Tibial nerve (tissue), 4 donors: ENCODE measurements at regions not wholly inside any gene's neighbourhood (a gene's known extent, or its start where the extent isn't known, plus 50 kb on each side); places are given as distances from the start of the nearest gene placed in this dataset.

ENCODE experiments used
- DNase-seq, 2 donors: peaks; one replicate each; pipeline ENCODE4 v3.0.0-alpha.2; 2019; ENCODE audit warnings: low spot score in 2 of 2
- H3K27ac ChIP-seq, 4 donors: fragments of 200-600 bp; sonication (generic) in 3 of 4; one replicate each; pipeline ENCODE4 v1.5.1; 2017 to 2019; ENCODE audit warnings: mild to moderate bottlenecking in 1 of 4
- H3K27me3 ChIP-seq, 2 donors: fragments of 200-600 bp; sonication (generic) in 1 of 2; one replicate each; pipeline versions ENCODE4 v1.5.1 to v1.6.0; 2017 to 2019
- H3K36me3 ChIP-seq, 3 donors: fragments of 200-600 bp; sonication (generic); one replicate each; pipeline ENCODE4 v1.5.1; 2018 to 2019
- H3K4me1 ChIP-seq, 4 donors: fragments of 200-600 bp; sonication (generic) in 3 of 4; one replicate each; pipeline ENCODE4 v1.5.1; 2017 to 2019
- H3K4me3 ChIP-seq, 4 donors: fragments of 200-600 bp; sonication (generic) in 3 of 4; one replicate each; pipeline ENCODE4 v1.5.1; 2017 to 2019; ENCODE audit warnings: mild to moderate bottlenecking in 1 of 4, moderate library complexity in 1 of 4
- H3K9me3 ChIP-seq, 4 donors: fragments of 200-600 bp; sonication (generic) in 3 of 4; one replicate each; pipeline ENCODE4 v1.5.1; 2017 to 2019
- EP300 ChIP-seq, 2 donors: sonication (generic); formaldehyde crosslinking; IDR thresholded peaks; one replicate each; pipeline ENCODE4 v1.6.1; 2017; ENCODE audit warnings: antibody characterized with exemption in 2 of 2, mild to moderate bottlenecking in 1 of 2
- POLR2A ChIP-seq, 2 donors: fragments of 450-650 bp; IDR thresholded peaks; one replicate each; pipeline ENCODE4 v1.6.1; 2017; ENCODE audit warnings: antibody characterized with exemption in 2 of 2, mild to moderate bottlenecking in 2 of 2, moderate library complexity in 2 of 2
- WGBS, 2 donors: methylation state at CpG; one replicate each; pipeline ENCODE4 v1.1.5; 2018; 5-methylcytosine and 5-hydroxymethylcytosine counted together
- TF ChIP-seq, protein P1 (sequence below), 5 experiments: fragments of 200-600 bp in 3 of 5; fragments of 450-650 bp in 2 of 5; sonication (generic) in 3 of 5; IDR thresholded peaks; one replicate each; pipeline ENCODE4 v1.5.1; 2016 to 2019; ENCODE audit warnings: antibody characterized with exemption in 5 of 5, mild to moderate bottlenecking in 3 of 5, moderate library complexity in 2 of 5

DNA sequence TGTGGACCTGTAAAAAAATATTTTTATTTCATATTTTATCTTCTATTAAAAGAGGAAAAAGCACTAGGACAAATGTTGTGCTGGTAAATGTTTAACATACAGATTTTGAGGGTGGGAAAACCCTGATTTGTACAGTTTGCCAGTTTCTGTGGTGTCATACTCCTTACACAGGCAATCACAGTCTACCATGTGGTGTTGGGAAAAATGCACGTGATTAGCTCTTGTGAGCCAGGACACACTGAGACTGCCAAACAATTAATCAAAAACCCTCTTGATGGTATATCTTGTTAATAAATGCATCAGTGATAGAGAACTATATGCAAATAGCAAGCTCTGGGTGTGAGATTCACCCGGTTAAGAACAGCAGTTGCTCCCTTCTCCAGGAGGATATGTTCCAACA lies 136.5 kb upstream of the ZC3H11B start:
- TF ChIP-seq EP300 (IDR thresholded peaks at IDR 0.05) (no peak), POLR2A (IDR thresholded peaks at IDR 0.05) (no peak)
- TF ChIP-seq, protein P1, sequence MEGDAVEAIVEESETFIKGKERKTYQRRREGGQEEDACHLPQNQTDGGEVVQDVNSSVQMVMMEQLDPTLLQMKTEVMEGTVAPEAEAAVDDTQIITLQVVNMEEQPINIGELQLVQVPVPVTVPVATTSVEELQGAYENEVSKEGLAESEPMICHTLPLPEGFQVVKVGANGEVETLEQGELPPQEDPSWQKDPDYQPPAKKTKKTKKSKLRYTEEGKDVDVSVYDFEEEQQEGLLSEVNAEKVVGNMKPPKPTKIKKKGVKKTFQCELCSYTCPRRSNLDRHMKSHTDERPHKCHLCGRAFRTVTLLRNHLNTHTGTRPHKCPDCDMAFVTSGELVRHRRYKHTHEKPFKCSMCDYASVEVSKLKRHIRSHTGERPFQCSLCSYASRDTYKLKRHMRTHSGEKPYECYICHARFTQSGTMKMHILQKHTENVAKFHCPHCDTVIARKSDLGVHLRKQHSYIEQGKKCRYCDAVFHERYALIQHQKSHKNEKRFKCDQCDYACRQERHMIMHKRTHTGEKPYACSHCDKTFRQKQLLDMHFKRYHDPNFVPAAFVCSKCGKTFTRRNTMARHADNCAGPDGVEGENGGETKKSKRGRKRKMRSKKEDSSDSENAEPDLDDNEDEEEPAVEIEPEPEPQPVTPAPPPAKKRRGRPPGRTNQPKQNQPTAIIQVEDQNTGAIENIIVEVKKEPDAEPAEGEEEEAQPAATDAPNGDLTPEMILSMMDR (IDR thresholded peaks at IDR 0.05), result no peak
- DNase-seq, result no peak
- no peak overlapping the region for H3K4me3 ChIP-seq
- 40 to 48% methylated on average over 2 of the region's 2 CpGs for WGBS, 2 donors
- H3K4me1 ChIP-seq, result no peaks in the 10 kb centered on the region
- H3K27ac ChIP-seq, result no peak overlapping the region
- H3K36me3 ChIP-seq, result no peaks in the 10 kb centered on the region
- no peaks in the 10 kb centered on the region for H3K9me3 ChIP-seq
- H3K27me3 ChIP-seq, result no peaks in the 10 kb centered on the region

DNA sequence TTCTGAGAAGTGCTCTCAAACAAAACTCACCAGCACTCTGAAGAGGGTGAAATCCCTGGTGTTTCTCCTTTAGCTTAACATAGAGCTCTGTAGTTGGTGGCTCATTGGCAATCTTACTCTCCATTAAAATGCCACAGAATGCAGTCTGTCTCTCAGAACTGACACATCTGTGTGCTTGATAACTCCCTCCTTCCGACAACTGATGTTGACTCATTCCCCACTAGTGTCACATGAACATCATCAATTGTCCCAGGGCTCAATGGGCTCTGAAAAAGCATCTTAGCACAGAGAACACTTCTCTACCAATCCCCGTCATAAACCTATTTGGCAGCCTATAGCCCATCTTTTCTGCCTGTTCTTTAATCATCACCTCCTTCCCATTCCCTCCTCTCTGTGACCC lies 133.2 kb upstream of the ZC3H11B start:
- Histone ChIP-seq H3K27ac (no peak overlapping the region), H3K27me3 (no peaks in the 10 kb centered on the region), H3K4me3 (no peak overlapping the region), H3K4me1 (peaks cover 0 to 4% (median 0%) of the 10 kb centered on the region in 4 donors), H3K36me3 (no peaks in the 10 kb centered on the region), H3K9me3 (no peaks in the 10 kb centered on the region)
- TF ChIP-seq, protein P1 (IDR thresholded peaks at IDR 0.05), result no peak
- TF ChIP-seq POLR2A (IDR thresholded peaks at IDR 0.05), result no peak
- TF ChIP-seq EP300 (IDR thresholded peaks at IDR 0.05), result no peak
- DNase-seq, result no peak
- WGBS, 2 donors, result 97 to 100% methylated on average over 2 of the region's 2 CpGs

DNA sequence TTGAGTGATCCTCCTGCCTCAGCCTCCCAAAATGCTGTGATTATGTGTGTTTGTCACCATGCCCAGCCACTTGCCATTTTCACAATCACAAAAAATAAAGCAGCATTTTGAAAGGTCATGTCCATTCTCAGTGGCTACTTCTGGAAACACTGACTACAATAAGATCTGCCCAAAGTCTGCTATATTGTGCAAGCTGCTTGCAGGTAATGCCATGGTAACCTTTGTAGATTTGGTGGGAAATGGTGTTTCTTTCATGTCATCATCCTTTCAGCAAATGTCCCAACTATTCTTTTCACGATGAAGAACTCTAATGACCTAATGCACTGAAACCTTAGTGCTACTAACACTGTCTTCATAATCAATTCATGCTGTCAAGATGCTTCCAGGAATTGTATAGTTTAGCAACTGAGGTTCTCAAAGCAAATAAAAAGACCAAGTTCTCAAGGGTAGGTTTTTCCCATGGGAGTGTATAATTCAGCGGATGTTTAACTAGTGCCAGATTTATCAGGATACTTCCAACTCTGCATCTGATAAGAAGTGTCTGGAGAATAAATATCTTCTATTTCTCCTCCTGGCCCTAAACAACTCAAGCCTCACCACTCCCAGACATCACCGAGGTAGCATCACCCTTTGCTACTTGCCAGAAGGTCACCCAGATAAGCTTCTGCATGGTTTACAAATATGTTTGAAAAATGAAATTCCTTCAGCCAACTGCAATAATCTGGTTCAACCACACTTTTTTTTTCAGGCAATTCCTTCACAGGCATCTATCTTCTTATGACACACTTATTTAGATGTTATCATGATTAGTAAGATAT lies 132.0 kb upstream of the ZC3H11B start:
- WGBS, 2 donors, result 45 to 69% methylated on average over 3 of the region's 3 CpGs
- H3K4me3 ChIP-seq, result no peak overlapping the region
- no peaks in the 10 kb centered on the region for H3K9me3 ChIP-seq

DNA sequence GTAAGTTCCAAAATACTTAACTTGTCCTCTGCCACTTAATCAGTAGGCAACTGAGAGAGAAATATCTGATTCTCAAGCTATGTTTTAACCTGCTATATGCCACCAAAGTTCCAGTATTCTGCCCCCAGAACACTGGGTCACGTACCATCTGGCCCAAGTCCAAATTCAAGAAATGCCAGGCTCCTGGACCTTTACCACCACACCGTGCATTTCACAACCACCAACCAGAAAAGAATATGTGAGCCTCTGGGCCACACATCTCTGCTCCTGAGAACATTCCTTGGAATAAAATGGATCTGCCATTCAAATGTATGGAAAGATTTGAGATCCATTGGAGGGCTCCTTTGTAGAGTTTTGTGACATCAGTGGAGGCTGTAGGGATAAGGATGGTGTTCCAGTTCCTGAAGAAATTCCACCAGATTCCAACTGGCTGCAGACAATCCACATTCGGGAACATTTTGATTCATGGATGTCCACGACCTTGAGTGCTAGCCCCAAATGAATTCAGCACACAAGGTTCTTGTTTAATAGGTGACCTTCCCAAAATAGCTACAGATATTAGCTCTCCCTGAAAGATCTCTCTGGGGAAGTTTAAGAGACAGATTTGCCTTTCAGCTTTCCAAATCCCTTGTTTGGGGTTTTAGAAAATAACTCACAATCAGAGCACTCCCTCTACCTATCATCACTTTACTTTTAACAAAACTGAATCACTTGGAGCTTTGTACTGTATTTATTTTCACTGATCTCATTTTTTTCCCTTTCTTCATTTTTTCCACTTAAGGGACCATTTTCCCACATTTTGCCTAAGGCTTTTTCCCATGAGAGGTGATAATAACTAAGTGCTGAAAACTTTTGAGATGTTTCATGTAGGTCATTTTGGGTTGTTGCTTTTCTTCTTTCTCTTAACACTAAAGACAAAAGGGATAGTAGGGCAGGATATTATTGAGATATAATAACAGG lies 128.4 kb upstream of the ZC3H11B start:
- H3K27ac ChIP-seq, result no peak overlapping the region
- H3K36me3 ChIP-seq, result no peaks in the 10 kb centered on the region
- H3K4me1 ChIP-seq, result peaks cover 0 to 4% (median 0%) of the 10 kb centered on the region in 4 donors
- no peaks in the 10 kb centered on the region for H3K9me3 ChIP-seq
- DNase-seq, result no peak
- 53 to 56% methylated on average over 4 of the region's 4 CpGs for WGBS, 2 donors
- no peaks in the 10 kb centered on the region for H3K27me3 ChIP-seq
- TF ChIP-seq EP300 (IDR thresholded peaks at IDR 0.05), result no peak
- TF ChIP-seq POLR2A (IDR thresholded peaks at IDR 0.05), result no peak
- TF ChIP-seq, protein P1 (IDR thresholded peaks at IDR 0.05), result no peak
- H3K4me3 ChIP-seq, result no peak overlapping the region

More for the DNA sequence above, 132.0 kb upstream of the ZC3H11B start:
- no peak overlapping the region for H3K27ac ChIP-seq
- no peak for DNase-seq
- no peaks in the 10 kb centered on the region for H3K36me3 ChIP-seq
- no peak for TF ChIP-seq EP300 (IDR thresholded peaks at IDR 0.05)
- no peak for TF ChIP-seq POLR2A (IDR thresholded peaks at IDR 0.05)
- H3K27me3 ChIP-seq, result no peaks in the 10 kb centered on the region
- peaks cover 0 to 4% (median 0%) of the 10 kb centered on the region in 4 donors for H3K4me1 ChIP-seq

DNA sequence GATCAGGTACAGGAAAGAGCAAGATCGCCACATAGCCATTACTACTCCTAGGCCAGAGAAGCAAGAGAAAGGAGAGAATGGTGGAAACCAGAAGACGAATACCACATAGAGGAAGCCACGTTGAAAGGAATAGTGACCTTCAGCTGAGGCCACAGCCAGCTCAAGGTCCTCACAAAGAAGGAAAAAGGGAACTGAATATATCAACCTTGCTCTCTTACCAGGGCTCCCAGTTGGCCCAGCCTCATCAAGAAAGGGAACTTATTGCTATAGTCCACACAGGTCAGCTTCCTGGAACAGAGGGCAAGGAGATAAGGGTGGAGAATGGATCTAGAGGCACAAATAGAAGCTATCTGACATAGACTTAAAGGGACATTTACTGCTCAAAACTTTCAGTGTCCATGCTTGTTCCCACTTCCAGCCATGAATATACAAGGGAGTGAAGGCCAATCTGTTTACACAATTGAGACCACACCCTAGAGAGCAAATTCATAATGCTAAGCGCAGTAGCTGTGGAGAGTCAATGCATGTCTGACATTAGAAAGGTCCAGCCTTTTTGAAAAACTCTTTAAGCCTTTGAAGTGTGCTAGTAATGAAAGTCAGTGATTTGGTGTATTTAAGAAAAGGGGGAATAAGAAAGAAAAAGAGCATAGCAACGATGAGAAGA lies 120.7 kb upstream of the ZC3H11B start:
- DNase-seq, result no peak
- no peaks in the 10 kb centered on the region for H3K27me3 ChIP-seq

More for the DNA sequence above, 120.7 kb upstream of the ZC3H11B start:
- Histone ChIP-seq H3K9me3 (no peaks in the 10 kb centered on the region), H3K4me3 (no peak overlapping the region), H3K36me3 (no peaks in the 10 kb centered on the region), H3K4me1 (no peaks in the 10 kb centered on the region), H3K27ac (no peak overlapping the region)
- WGBS, 2 donors, result 77 to 78% methylated on average over 5 of the region's 5 CpGs
- TF ChIP-seq EP300 (IDR thresholded peaks at IDR 0.05), result no peak
- no peak for TF ChIP-seq POLR2A (IDR thresholded peaks at IDR 0.05)
- TF ChIP-seq, protein P1 (IDR thresholded peaks at IDR 0.05), result no peak
